Activated T-helper 2 cell treated with anti-CD3 and anti-CD28 coated beads, Interferon-gamma antibody, Interleukin-2, Interleukin-4, amounts not matched to agents 10 μg/mL and 5 μg/mL and 100 μg/mL, durations not matched to agents 14 hours and 24 hours and 36 hours (primary cell): ENCODE measurements at regions not wholly inside any gene's neighbourhood (a gene's known extent, or its start where the extent isn't known, plus 50 kb on each side); places are given as distances from the start of the nearest gene placed in this dataset.
"Not testable (repeated sequence)": the region's sequence is repeated elsewhere in the genome, so short reads cannot be mapped to it uniquely, and the experiment has no call there.

Experiments
- DNase-seq: peaks from one replicate; pipeline ENCODE4 v3.0.0; 2021; ENCODE audit warnings: low spot score
- H3K27ac Mint-ChIP-seq: one replicate; pipeline ENCODE4 v1.8.0; 2021; ENCODE audit warnings: mixed read lengths
- H3K27me3 Mint-ChIP-seq: one replicate; pipeline ENCODE4 v1.8.0; 2021; ENCODE audit warnings: low read depth, mixed read lengths
- H3K36me3 Mint-ChIP-seq: one replicate; pipeline ENCODE4 v1.8.0; 2021; ENCODE audit warnings: low read depth, mixed read lengths
- H3K4me1 Mint-ChIP-seq: one replicate; pipeline ENCODE4 v1.8.0; 2021; ENCODE audit warnings: low read depth, mixed read lengths
- H3K4me3 Mint-ChIP-seq: one replicate; pipeline ENCODE4 v1.8.0; 2021; ENCODE audit warnings: low read depth, mild to moderate bottlenecking, moderate library complexity, mixed read lengths
- H3K9me3 Mint-ChIP-seq: one replicate; pipeline ENCODE4 v1.8.0; 2021; ENCODE audit warnings: mixed read lengths
- intact Hi-C: fragments of 100-400 bp; cut with micrococcal nuclease; formaldehyde crosslinking; loops from one replicate; pipeline ENCODE4 v1.15.1; 2023

GRCh38 chr4:97141332-97141731 is 1001.9 kb downstream of the STPG2 start:
- H3K9me3 Mint-ChIP-seq, result peaks cover 25% of the 10 kb centered on the region
- H3K4me3 Mint-ChIP-seq, DNase-seq, intact Hi-C loops, H3K27me3 Mint-ChIP-seq, H3K36me3 Mint-ChIP-seq, H3K4me1 Mint-ChIP-seq, H3K27ac Mint-ChIP-seq: not testable (repeated sequence)

- no peak overlapping the region for H3K27ac Mint-ChIP-seq
- peaks cover 22% of the 10 kb centered on the region for H3K9me3 Mint-ChIP-seq
- H3K4me1 Mint-ChIP-seq, result no peaks in the 10 kb centered on the region
- intact Hi-C loops, result no loop called here
- H3K4me3 Mint-ChIP-seq, result no peak overlapping the region
- no peaks in the 10 kb centered on the region for H3K36me3 Mint-ChIP-seq
- DNase-seq, result no peak
- H3K27me3 Mint-ChIP-seq, result no peaks in the 10 kb centered on the region
These were observed 1000.9 kb downstream of the STPG2 start for GRCh38 chr4:97142410-97142809.

- intact Hi-C loops, result no loop called here
- no peak overlapping the region for H3K4me3 Mint-ChIP-seq
- peaks cover 19% of the 10 kb centered on the region for H3K9me3 Mint-ChIP-seq
These were observed 1000.4 kb downstream of the STPG2 start for GRCh38 chr4:97142893-97143292.

GRCh38 chr4:97144199-97144598 is 999.1 kb downstream of the STPG2 start:
- peaks cover 6% of the 10 kb centered on the region for H3K9me3 Mint-ChIP-seq
- no peak for DNase-seq
- H3K4me1 Mint-ChIP-seq, result no peaks in the 10 kb centered on the region
- H3K4me3 Mint-ChIP-seq, result no peak overlapping the region
- H3K27me3 Mint-ChIP-seq, result no peaks in the 10 kb centered on the region
- no peaks in the 10 kb centered on the region for H3K36me3 Mint-ChIP-seq
- intact Hi-C loops, result no loop called here
- no peak overlapping the region for H3K27ac Mint-ChIP-seq

More at GRCh38 chr4:97142893-97143292, 1000.4 kb downstream of the STPG2 start:
- Mint-ChIP-seq H3K36me3 (no peaks in the 10 kb centered on the region), H3K27me3 (no peaks in the 10 kb centered on the region), H3K4me1 (no peaks in the 10 kb centered on the region), H3K27ac (no peak overlapping the region)
- DNase-seq, result no peak

GRCh38 chr4:97150966-97151365 is 992.3 kb downstream of the STPG2 start:
- no peaks in the 10 kb centered on the region for H3K36me3 Mint-ChIP-seq
- no peak overlapping the region for H3K27ac Mint-ChIP-seq
- H3K9me3 Mint-ChIP-seq, result no peaks in the 10 kb centered on the region
- H3K4me3 Mint-ChIP-seq, result no peak overlapping the region
- DNase-seq, result no peak
- intact Hi-C loops, result no loop called here
- H3K27me3 Mint-ChIP-seq, result no peaks in the 10 kb centered on the region
- H3K4me1 Mint-ChIP-seq, result no peaks in the 10 kb centered on the region

GRCh38 chr4:97152149-97152548 is 991.1 kb downstream of the STPG2 start:
- Mint-ChIP-seq H3K9me3 (no peaks in the 10 kb centered on the region), H3K4me1 (no peaks in the 10 kb centered on the region), H3K4me3 (no peak overlapping the region), H3K27ac (no peak overlapping the region), H3K27me3 (no peaks in the 10 kb centered on the region), H3K36me3 (no peaks in the 10 kb centered on the region)
- no peak for DNase-seq
- intact Hi-C loops, result no loop called here

- H3K36me3 Mint-ChIP-seq, result no peaks in the 10 kb centered on the region
- H3K4me1 Mint-ChIP-seq, result no peaks in the 10 kb centered on the region
These were observed 990.2 kb downstream of the STPG2 start for GRCh38 chr4:97153042-97153441.

GRCh38 chr4:97159625-97160024 is 983.7 kb downstream of the STPG2 start:
- Mint-ChIP-seq H3K27me3 (no peaks in the 10 kb centered on the region), H3K9me3 (peaks cover 4% of the 10 kb centered on the region), H3K4me3 (no peak overlapping the region), H3K27ac (no peak overlapping the region), H3K4me1 (no peaks in the 10 kb centered on the region), H3K36me3 (no peaks in the 10 kb centered on the region)
- intact Hi-C loops, result no loop called here
- DNase-seq, result no peak

More at GRCh38 chr4:97153042-97153441, 990.2 kb downstream of the STPG2 start:
- H3K9me3 Mint-ChIP-seq, result no peaks in the 10 kb centered on the region
- H3K27ac Mint-ChIP-seq, result no peak overlapping the region
- intact Hi-C loops, result no loop called here
- no peak for DNase-seq
- no peak overlapping the region for H3K4me3 Mint-ChIP-seq
- no peaks in the 10 kb centered on the region for H3K27me3 Mint-ChIP-seq

GRCh38 chr4:97185233-97185632 is 958.0 kb downstream of the STPG2 start:
- Mint-ChIP-seq H3K27ac (no peak overlapping the region), H3K4me1 (no peaks in the 10 kb centered on the region), H3K36me3 (no peaks in the 10 kb centered on the region), H3K27me3 (no peaks in the 10 kb centered on the region), H3K9me3 (peaks cover 5% of the 10 kb centered on the region), H3K4me3 (no peak overlapping the region)
- intact Hi-C loops, result no loop called here
- DNase-seq, result no peak

GRCh38 chr4:97197106-97197505 is 946.2 kb downstream of the STPG2 start:
- Mint-ChIP-seq H3K9me3 (no peaks in the 10 kb centered on the region), H3K36me3 (no peaks in the 10 kb centered on the region), H3K27ac (no peak overlapping the region), H3K4me3 (no peak overlapping the region), H3K27me3 (no peaks in the 10 kb centered on the region), H3K4me1 (no peaks in the 10 kb centered on the region)
- intact Hi-C loops, result no loop called here
- no peak for DNase-seq

- no peaks in the 10 kb centered on the region for H3K9me3 Mint-ChIP-seq
- no peak overlapping the region for H3K4me3 Mint-ChIP-seq
- intact Hi-C loops, result no loop called here
- DNase-seq, result no peak
- no peaks in the 10 kb centered on the region for H3K36me3 Mint-ChIP-seq
- no peaks in the 10 kb centered on the region for H3K27me3 Mint-ChIP-seq
- no peaks in the 10 kb centered on the region for H3K4me1 Mint-ChIP-seq
- no peak overlapping the region for H3K27ac Mint-ChIP-seq
These were observed 934.5 kb downstream of the STPG2 start for GRCh38 chr4:97208749-97209148.

- Mint-ChIP-seq H3K36me3 (no peaks in the 10 kb centered on the region), H3K9me3 (no peaks in the 10 kb centered on the region), H3K4me3 (no peak overlapping the region), H3K27ac (no peak overlapping the region), H3K27me3 (no peaks in the 10 kb centered on the region), H3K4me1 (no peaks in the 10 kb centered on the region)
- DNase-seq, result no peak
- intact Hi-C loops, result no loop called here
These were observed 927.8 kb downstream of the STPG2 start for GRCh38 chr4:97215409-97215941.

GRCh38 chr4:97216046-97216445 is 927.2 kb downstream of the STPG2 start:
- intact Hi-C loops, result no loop called here
- no peaks in the 10 kb centered on the region for H3K9me3 Mint-ChIP-seq
- H3K4me1 Mint-ChIP-seq, result no peaks in the 10 kb centered on the region

GRCh38 chr4:97235521-97235920 is 907.8 kb downstream of the STPG2 start:
- H3K9me3 Mint-ChIP-seq, result peaks cover 13% of the 10 kb centered on the region
- H3K4me3 Mint-ChIP-seq, result no peak overlapping the region

More at GRCh38 chr4:97216046-97216445, 927.2 kb downstream of the STPG2 start:
- H3K27ac Mint-ChIP-seq, result no peak overlapping the region
- H3K27me3 Mint-ChIP-seq, result no peaks in the 10 kb centered on the region
- no peak for DNase-seq
- no peak overlapping the region for H3K4me3 Mint-ChIP-seq
- H3K36me3 Mint-ChIP-seq, result no peaks in the 10 kb centered on the region

More at GRCh38 chr4:97235521-97235920, 907.8 kb downstream of the STPG2 start:
- Mint-ChIP-seq H3K4me1 (no peaks in the 10 kb centered on the region), H3K27me3 (no peaks in the 10 kb centered on the region), H3K36me3 (no peaks in the 10 kb centered on the region), H3K27ac (no peak overlapping the region)
- intact Hi-C loops, result no loop called here
- no peak for DNase-seq
